Neural cell (in vitro differentiated cells): ENCODE measurements at regions not wholly inside any gene's neighbourhood (a gene's known extent, or its start where the extent isn't known, plus 50 kb on each side); places are given as distances from the start of the nearest gene placed in this dataset.

ENCODE experiments used
- H2AFZ ChIP-seq: fragments of 200-600, 300-800 bp; sonication (generic), shearing (Covaris generic); 2 replicates; pipeline ENCODE4 v1.6.0; 2014; ENCODE audit warnings: low read depth, mild to moderate bottlenecking, antibody characterized with exemption, low read length, moderate library complexity
- H3F3A ChIP-seq: fragments of 200-600 bp; shearing (Covaris generic); 2 replicates; pipeline ENCODE4 v1.6.1; 2016; ENCODE audit warnings: mild to moderate bottlenecking, moderate library complexity, mixed read lengths, antibody characterized with exemption, low read length; ENCODE audit not compliant: insufficient read depth, poor library complexity, severe bottlenecking
- H3K27ac ChIP-seq: fragments of 200-600, 300-800 bp; sonication (generic), shearing (Covaris generic); 2 replicates; pipeline ENCODE4 v1.5.1; 2014; ENCODE audit warnings: mild to moderate bottlenecking, low read length, moderate library complexity
- H3K27me3 ChIP-seq: fragments of 300-800, 200-600 bp; sonication (generic), shearing (Covaris generic); 2 replicates; pipeline ENCODE4 v1.6.0; 2014; ENCODE audit warnings: mild to moderate bottlenecking, low read depth, low read length, moderate library complexity; ENCODE audit not compliant: insufficient read depth
- H3K36me3 ChIP-seq: fragments of 300-800, 200-600 bp; sonication (generic), shearing (Covaris generic); 2 replicates; pipeline ENCODE4 v1.5.1; 2014; ENCODE audit warnings: mild to moderate bottlenecking, antibody characterized with exemption, low read length, moderate library complexity; ENCODE audit not compliant: insufficient read depth
- H3K4me2 ChIP-seq: fragments of 300-800, 200-600 bp; sonication (generic), shearing (Covaris generic); 2 replicates; pipeline ENCODE4 v1.6.0; 2014; ENCODE audit warnings: mild to moderate bottlenecking, low read length
- H3K4me3 ChIP-seq: fragments of 300-800, 200-600 bp; sonication (generic), shearing (Covaris generic); 2 replicates; pipeline ENCODE4 v1.5.1; 2014; ENCODE audit warnings: mild to moderate bottlenecking, low read length, moderate library complexity
- H3K79me2 ChIP-seq: fragments of 200-600 bp; shearing (Covaris generic); replicated peaks from 2 replicates; pipeline ENCODE4 v1.6.0; 2014; ENCODE audit warnings: mild to moderate bottlenecking, low read length, moderate library complexity; ENCODE audit not compliant: insufficient read depth
- H3K9ac ChIP-seq: fragments of 300-800, 200-600 bp; sonication (generic), shearing (Covaris generic); 2 replicates; pipeline ENCODE4 v1.6.1; 2016; ENCODE audit warnings: mild to moderate bottlenecking, low read length, mixed read lengths
- H3K9me2 ChIP-seq: fragments of 200-600 bp; shearing (Covaris generic); 2 replicates; pipeline ENCODE4 v1.6.1; 2016; ENCODE audit warnings: mild to moderate bottlenecking, low read length, mixed read lengths; ENCODE audit not compliant: insufficient read depth
- H3K9me3 ChIP-seq: fragments of 200-600, 300-800 bp; sonication (generic), shearing (Covaris generic); 2 replicates; pipeline ENCODE4 v1.6.1; 2016; ENCODE audit warnings: mild to moderate bottlenecking, mixed run types, low read length, moderate library complexity, mixed read lengths
- H4K20me1 ChIP-seq: fragments of 200-600 bp; shearing (Covaris generic); 2 replicates; pipeline ENCODE4 v1.6.1; 2016; ENCODE audit warnings: mild to moderate bottlenecking, mixed run types; ENCODE audit not compliant: insufficient read depth
- CTCF ChIP-seq: fragments of 450-650 bp; IDR thresholded peaks from 2 replicates; pipeline ENCODE4 v1.5.1; 2014; ENCODE audit warnings: antibody characterized with exemption, mild to moderate bottlenecking, moderate library complexity; ENCODE audit not compliant: poor library complexity, severe bottlenecking
- EP300 ChIP-seq: fragments of 450-650 bp; conservative IDR thresholded peaks from 2 replicates; pipeline ENCODE4 v1.6.1; 2014; ENCODE audit warnings: antibody characterized with exemption, mild to moderate bottlenecking, moderate library complexity; ENCODE audit not compliant: poor library complexity, severe bottlenecking
- EZH2 ChIP-seq: fragments of 200-600, 300-800 bp; shearing (Covaris generic), sonication (generic); IDR thresholded peaks from 2 replicates; pipeline ENCODE4 v1.6.1; 2014; ENCODE audit warnings: antibody characterized with exemption, low read length, borderline replicate concordance, mild to moderate bottlenecking; ENCODE audit not compliant: insufficient read depth, poor library complexity, severe bottlenecking
- MXI1 ChIP-seq: fragments of 450-650 bp; conservative IDR thresholded peaks from 2 replicates; pipeline ENCODE4 v1.6.1; 2014; ENCODE audit warnings: antibody characterized with exemption, mild to moderate bottlenecking; ENCODE audit not compliant: poor library complexity, severe bottlenecking
- POLR2AphosphoS5 ChIP-seq: IDR thresholded peaks from 2 replicates; pipeline ENCODE4 v1.6.1; 2012
- REST ChIP-seq: IDR thresholded peaks from 2 replicates; pipeline ENCODE4 v1.6.1; 2012; ENCODE audit warnings: borderline replicate concordance
- TAF1 ChIP-seq: IDR thresholded peaks from 2 replicates; pipeline ENCODE4 v1.6.1; 2012; ENCODE audit warnings: low read depth

GRCh38 chr7:22564511-22565045, 64.6 kb upstream of the STEAP1B start:
- no peak overlapping the region for H3K4me2 ChIP-seq
- no peak for TF ChIP-seq MXI1
- no peak for TF ChIP-seq EP300
- TF ChIP-seq REST, result no peak
- no peak for TF ChIP-seq CTCF
- no peak overlapping the region for H3K9ac ChIP-seq
- H3F3A ChIP-seq, result no peaks in the 10 kb centered on the region
- no peaks in the 10 kb centered on the region for H4K20me1 ChIP-seq
- H3K79me2 ChIP-seq, result no peaks in the 10 kb centered on the region
- no peak overlapping the region for H3K27ac ChIP-seq
- no peak overlapping the region for H3K4me3 ChIP-seq
- no peaks in the 10 kb centered on the region for H3K27me3 ChIP-seq
- H3K9me3 ChIP-seq, result no peaks in the 10 kb centered on the region
- no peaks in the 10 kb centered on the region for H3K9me2 ChIP-seq
- no peaks in the 10 kb centered on the region for H3K36me3 ChIP-seq
- H2AFZ ChIP-seq, result no peak overlapping the region

DNA sequence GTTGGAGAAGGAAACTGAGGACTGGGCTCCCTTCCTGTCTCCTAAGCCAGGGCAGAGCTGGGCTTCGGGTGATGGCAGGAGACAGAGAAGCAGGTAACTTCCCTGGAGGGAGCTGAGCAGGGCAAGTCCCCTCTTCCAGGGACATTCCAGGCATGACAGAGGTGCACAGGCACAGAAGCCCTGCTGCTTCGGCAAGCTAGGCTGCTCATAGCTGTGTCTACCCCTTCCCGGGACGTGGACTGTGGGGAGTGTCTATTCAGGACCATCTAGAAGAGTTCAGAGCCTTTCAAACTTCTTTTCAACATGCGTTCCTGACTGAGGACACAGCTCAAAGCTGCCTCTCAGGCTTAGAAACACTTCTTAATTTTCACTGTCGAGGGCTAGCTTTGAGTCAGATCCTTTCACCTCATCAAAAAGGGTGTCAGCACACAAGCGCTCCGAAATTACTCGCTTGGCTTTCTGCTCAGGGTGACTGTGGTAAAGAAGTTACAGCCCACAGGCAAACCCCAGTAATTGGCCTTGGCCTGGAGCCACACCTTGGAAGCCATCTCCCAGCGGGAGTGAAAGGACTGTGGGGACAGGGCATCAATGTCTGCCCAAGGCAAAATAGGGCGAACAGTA, 63.7 kb upstream of the STEAP1B start:
- Histone ChIP-seq H3K79me2 (no peaks in the 10 kb centered on the region), H4K20me1 (no peaks in the 10 kb centered on the region), H3K27ac (no peak overlapping the region), H3K9me2 (no peaks in the 10 kb centered on the region), H2AFZ (no peak overlapping the region), H3K9ac (no peak overlapping the region), H3K9me3 (no peaks in the 10 kb centered on the region), H3K4me3 (no peak overlapping the region), H3K27me3 (no peaks in the 10 kb centered on the region), H3K4me2 (no peak overlapping the region), H3K36me3 (no peaks in the 10 kb centered on the region), H3F3A (no peaks in the 10 kb centered on the region)
- TF ChIP-seq TAF1 (no peak), EZH2 (no peak), CTCF (no peak), POLR2AphosphoS5 (no peak), REST (no peak)
